ENCODE measurements at regions not wholly inside any gene's neighbourhood (a gene's known extent, or its start where the extent isn't known, plus 50 kb on each side); places are given as distances from the start of the nearest gene placed in this dataset.
A peak's percentile ranks its signal among the peaks of the same experiment; 100 is the strongest.

GRCh38 chr3:107986505-107986904, 104.3 kb downstream of the CD47 start:
- H3K4me3 ChIP-seq (ENCODE audit: low read depth, low read length) = no peak overlapping the region

DNA sequence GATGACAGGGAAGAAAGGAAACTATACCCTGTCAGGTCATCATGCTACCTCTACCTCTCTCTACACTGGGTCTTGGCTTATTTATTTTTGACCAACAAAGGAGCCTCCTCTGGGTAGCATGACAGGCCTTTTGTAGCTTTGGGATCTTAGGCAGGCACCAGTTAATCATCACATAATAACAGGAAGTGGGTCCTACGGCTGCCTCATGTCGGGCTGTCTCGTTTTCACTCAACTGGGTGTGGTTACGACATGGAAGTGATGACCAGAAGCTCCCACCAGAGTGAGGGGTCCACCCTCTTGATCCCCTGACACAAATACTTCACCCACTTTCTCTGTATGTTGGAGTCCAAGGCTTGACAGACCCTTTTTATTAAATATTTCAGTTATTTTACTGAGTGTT, 105.3 kb downstream of the CD47 start:
- TF ChIP-seq CTCF (IDR thresholded peaks at IDR 0.05; ENCODE audit: borderline replicate concordance, insufficient read depth, low read depth, low read length) = no peak
- H3K4me3 ChIP-seq (ENCODE audit: low read depth, low read length) = no peak overlapping the region

More at GRCh38 chr3:107986505-107986904, 104.3 kb downstream of the CD47 start:
- no peak for TF ChIP-seq CTCF (IDR thresholded peaks at IDR 0.05; ENCODE audit: borderline replicate concordance, insufficient read depth, low read depth, low read length)

DNA sequence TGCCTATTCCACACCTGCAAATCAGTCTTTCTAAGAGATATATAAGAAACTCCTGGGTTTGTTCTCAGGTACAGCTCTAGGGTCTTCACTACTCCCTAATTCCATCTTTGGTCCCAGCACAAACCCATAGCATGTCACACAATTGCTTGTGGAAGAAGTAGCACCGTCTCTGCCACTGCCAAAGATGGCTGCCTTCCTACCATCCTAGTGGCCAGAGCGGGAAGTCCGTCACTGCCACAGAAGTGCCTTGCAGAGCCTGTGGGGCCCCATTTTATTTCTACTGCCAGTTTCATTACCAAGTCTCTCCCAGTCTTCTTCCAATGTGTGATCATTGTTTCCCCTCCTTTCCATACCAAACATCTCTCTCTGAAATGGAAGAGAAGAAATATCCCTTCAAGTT, 107.6 kb downstream of the CD47 start:
- no peak overlapping the region for H3K4me3 ChIP-seq (ENCODE audit: low read depth, low read length)
- 0 out of 2 replicates have a peak, but pooled peaks have one; percentile 10 for TF ChIP-seq CTCF (IDR thresholded peaks at IDR 0.05; ENCODE audit: borderline replicate concordance, insufficient read depth, low read depth, low read length)

DNA sequence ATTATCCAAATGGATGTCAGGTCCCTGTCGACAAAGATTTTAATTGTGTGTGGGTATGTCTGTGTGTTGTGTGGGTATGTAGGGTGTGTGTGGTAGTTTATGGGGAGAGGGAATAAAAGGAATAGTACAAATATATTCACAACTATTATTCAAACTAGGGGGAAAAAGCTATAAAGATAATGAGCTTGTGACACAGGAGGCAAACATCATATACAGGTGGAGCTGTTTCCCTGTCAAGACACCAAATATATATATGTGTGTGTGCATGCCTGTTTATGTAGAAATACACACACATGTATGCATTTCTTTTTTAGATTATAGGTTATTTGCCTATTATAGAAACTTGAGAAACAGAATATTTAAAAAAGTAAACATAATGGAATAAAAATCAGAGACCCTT, 108.7 kb downstream of the CD47 start:
- TF ChIP-seq CTCF (IDR thresholded peaks at IDR 0.05; ENCODE audit: borderline replicate concordance, insufficient read depth, low read depth, low read length) = no peak
- no peak overlapping the region for H3K4me3 ChIP-seq (ENCODE audit: low read depth, low read length)

GRCh38 chr3:107981471-107982111, 109.2 kb downstream of the CD47 start:
- no peak for TF ChIP-seq CTCF (IDR thresholded peaks at IDR 0.05; ENCODE audit: borderline replicate concordance, insufficient read depth, low read depth, low read length)
- H3K4me3 ChIP-seq (ENCODE audit: low read depth, low read length) = no peak overlapping the region

DNA sequence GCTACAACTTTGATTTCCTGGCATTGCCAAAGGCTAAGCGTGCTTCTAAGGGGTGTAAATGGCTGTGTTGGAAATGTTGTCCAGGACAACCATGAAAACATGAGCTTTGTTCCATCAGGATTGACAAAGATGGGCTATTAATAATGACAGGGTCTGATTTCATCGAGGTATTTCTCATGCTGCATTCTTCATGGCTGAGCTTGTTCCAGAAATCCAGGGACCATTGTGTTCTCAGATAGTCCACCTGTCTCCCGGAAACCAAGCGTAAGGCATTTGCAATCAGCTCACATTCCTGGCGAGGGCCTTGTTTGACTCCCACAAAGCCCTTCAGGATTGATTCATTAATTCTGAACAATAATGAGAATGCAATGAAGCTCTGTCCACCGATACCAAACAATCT, 111.3 kb downstream of the CD47 start:
- no peak for TF ChIP-seq CTCF (IDR thresholded peaks at IDR 0.05; ENCODE audit: borderline replicate concordance, insufficient read depth, low read depth, low read length)
- H3K4me3 ChIP-seq (ENCODE audit: low read depth, low read length) = no peak overlapping the region

Measured in GM12875 (cell line).